Hematopoietic multipotent progenitor cell treated with erythropoietin and hydrocortisone succinate and interleukin-3 and kit ligand, for 6 days (in vitro differentiated cells): ENCODE measurements at regions not wholly inside any gene's neighbourhood (a gene's known extent, or its start where the extent isn't known, plus 50 kb on each side); places are given as distances from the start of the nearest gene placed in this dataset.

ENCODE experiments used
- DNase-seq: peaks from one replicate; pipeline ENCODE4 v3.0.0-alpha.2; 2015

GRCh38 chr16:63563819-63564505 lies 1527.7 kb upstream of the CDH8 start:
- no peak for DNase-seq

- no peak for DNase-seq
These were observed 1517.7 kb upstream of the CDH8 start for GRCh38 chr16:63553980-63554379.

- DNase-seq = no peak
These were observed 1503.0 kb upstream of the CDH8 start for GRCh38 chr16:63539276-63539675.

GRCh38 chr16:63530974-63531373 lies 1494.7 kb upstream of the CDH8 start:
- DNase-seq = no peak

- no peak for DNase-seq
These were observed 1494.0 kb upstream of the CDH8 start for GRCh38 chr16:63530208-63530607.

GRCh38 chr16:63527404-63527803 lies 1491.2 kb upstream of the CDH8 start:
- no peak for DNase-seq

- DNase-seq = no peak
These were observed 1480.2 kb upstream of the CDH8 start for GRCh38 chr16:63516394-63516793.

- DNase-seq = no peak
These were observed 1476.7 kb upstream of the CDH8 start for GRCh38 chr16:63512910-63513309.

- DNase-seq = no peak
These were observed 1461.2 kb upstream of the CDH8 start for GRCh38 chr16:63497408-63497807.

- no peak for DNase-seq
These were observed 1460.0 kb upstream of the CDH8 start for GRCh38 chr16:63496282-63496681.

GRCh38 chr16:63488955-63489354 lies 1452.7 kb upstream of the CDH8 start:
- no peak for DNase-seq

- no peak for DNase-seq
These were observed 1444.8 kb upstream of the CDH8 start for GRCh38 chr16:63481060-63481459.

GRCh38 chr16:63473725-63474124 lies 1437.5 kb upstream of the CDH8 start:
- DNase-seq = no peak

GRCh38 chr16:63467513-63467912 lies 1431.3 kb upstream of the CDH8 start:
- DNase-seq = no peak

- DNase-seq = no peak
These were observed 1426.1 kb upstream of the CDH8 start for GRCh38 chr16:63462316-63462715.

- DNase-seq = peak; percentile 11
These were observed 1425.1 kb upstream of the CDH8 start for GRCh38 chr16:63461248-63461841.

- DNase-seq = no peak
These were observed 1422.6 kb upstream of the CDH8 start for GRCh38 chr16:63458846-63459245.

GRCh38 chr16:63457869-63458268 lies 1421.6 kb upstream of the CDH8 start:
- no peak for DNase-seq

GRCh38 chr16:63453261-63453660 lies 1417.0 kb upstream of the CDH8 start:
- DNase-seq = no peak

GRCh38 chr16:63447121-63447520 lies 1410.9 kb upstream of the CDH8 start:
- no peak for DNase-seq

GRCh38 chr16:63442246-63442645 lies 1406.0 kb upstream of the CDH8 start:
- no peak for DNase-seq

- DNase-seq = no peak
These were observed 1390.1 kb upstream of the CDH8 start for GRCh38 chr16:63426275-63426870.

GRCh38 chr16:63422715-63423114 lies 1386.5 kb upstream of the CDH8 start:
- DNase-seq = no peak

GRCh38 chr16:63416712-63417111 lies 1380.5 kb upstream of the CDH8 start:
- DNase-seq = no peak

- DNase-seq = no peak
These were observed 1378.8 kb upstream of the CDH8 start for GRCh38 chr16:63415014-63415413.
